ENCODE measurements at regions not wholly inside any gene's neighbourhood (a gene's known extent, or its start where the extent isn't known, plus 50 kb on each side); places are given as distances from the start of the nearest gene placed in this dataset.
"Not testable (repeated sequence)": the region's sequence is repeated elsewhere in the genome, so short reads cannot be mapped to it uniquely, and the experiment has no call there.

DNA sequence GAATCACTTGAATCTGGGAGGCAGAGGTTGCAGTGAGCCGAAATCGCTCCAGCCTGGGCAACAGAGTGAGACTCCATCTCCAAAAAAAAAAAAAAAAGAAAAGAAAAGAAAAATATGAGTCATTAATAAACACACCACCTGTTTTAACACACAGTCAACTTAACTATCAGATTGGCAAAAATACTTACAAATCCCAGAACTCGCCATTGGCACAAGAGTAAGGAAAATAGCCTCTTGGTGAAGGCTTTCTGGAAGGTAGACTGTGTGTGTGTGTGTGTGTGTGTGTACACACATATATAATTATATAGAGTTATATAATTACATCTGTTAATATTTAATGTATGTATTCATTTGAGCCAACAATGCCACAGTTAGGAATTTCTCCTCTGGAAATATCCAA is 63.7 kb upstream of the UXS1 start:
- Mint-ChIP-seq H3K36me3 (ENCODE audit: low read depth, unreplicated experiment) (no peaks in the 10 kb centered on the region), H3K9me3 (ENCODE audit: unreplicated experiment) (no peaks in the 10 kb centered on the region), H3K27me3 (ENCODE audit: unreplicated experiment) (peaks cover 6% of the 10 kb centered on the region), H3K27ac (ENCODE audit: unreplicated experiment) (no peak overlapping the region), H3K4me3 (ENCODE audit: unreplicated experiment) (no peak overlapping the region), H3K4me1 (ENCODE audit: unreplicated experiment) (no peaks in the 10 kb centered on the region)
- no peak for DNase-seq (ENCODE audit: low spot score)
- TF ChIP-seq, protein P1, sequence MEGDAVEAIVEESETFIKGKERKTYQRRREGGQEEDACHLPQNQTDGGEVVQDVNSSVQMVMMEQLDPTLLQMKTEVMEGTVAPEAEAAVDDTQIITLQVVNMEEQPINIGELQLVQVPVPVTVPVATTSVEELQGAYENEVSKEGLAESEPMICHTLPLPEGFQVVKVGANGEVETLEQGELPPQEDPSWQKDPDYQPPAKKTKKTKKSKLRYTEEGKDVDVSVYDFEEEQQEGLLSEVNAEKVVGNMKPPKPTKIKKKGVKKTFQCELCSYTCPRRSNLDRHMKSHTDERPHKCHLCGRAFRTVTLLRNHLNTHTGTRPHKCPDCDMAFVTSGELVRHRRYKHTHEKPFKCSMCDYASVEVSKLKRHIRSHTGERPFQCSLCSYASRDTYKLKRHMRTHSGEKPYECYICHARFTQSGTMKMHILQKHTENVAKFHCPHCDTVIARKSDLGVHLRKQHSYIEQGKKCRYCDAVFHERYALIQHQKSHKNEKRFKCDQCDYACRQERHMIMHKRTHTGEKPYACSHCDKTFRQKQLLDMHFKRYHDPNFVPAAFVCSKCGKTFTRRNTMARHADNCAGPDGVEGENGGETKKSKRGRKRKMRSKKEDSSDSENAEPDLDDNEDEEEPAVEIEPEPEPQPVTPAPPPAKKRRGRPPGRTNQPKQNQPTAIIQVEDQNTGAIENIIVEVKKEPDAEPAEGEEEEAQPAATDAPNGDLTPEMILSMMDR (IDR thresholded peaks at IDR 0.05; ENCODE audit: unreplicated experiment): no peak

DNA sequence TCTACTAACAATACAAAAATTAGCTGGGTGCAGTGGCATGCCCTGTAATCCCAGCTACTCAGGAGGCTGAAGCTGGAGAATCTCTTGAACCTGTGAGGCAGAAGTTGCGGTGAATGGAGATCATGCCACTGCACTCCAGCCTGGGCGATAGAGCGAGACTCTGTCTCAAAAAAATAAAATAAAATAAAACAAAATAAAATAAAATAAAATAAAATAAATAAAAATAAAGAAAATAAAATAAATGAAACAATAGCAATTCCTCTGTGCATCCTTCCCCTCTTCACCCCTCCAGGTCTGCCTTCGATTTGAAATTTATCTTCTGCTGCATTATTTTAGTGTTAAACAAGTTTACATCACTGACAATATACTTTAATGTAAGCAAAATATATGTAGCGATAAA is 63.0 kb upstream of the UXS1 start:
- Mint-ChIP-seq H3K27me3 (ENCODE audit: unreplicated experiment) (peaks cover 6% of the 10 kb centered on the region), H3K4me1 (ENCODE audit: unreplicated experiment) (no peaks in the 10 kb centered on the region), H3K4me3 (ENCODE audit: unreplicated experiment) (no peak overlapping the region), H3K36me3 (ENCODE audit: low read depth, unreplicated experiment) (no peaks in the 10 kb centered on the region), H3K27ac (ENCODE audit: unreplicated experiment) (no peak overlapping the region), H3K9me3 (ENCODE audit: unreplicated experiment) (no peaks in the 10 kb centered on the region)
- TF ChIP-seq, protein P1 (IDR thresholded peaks at IDR 0.05; ENCODE audit: unreplicated experiment): no peak
- no peak for DNase-seq (ENCODE audit: low spot score)

DNA sequence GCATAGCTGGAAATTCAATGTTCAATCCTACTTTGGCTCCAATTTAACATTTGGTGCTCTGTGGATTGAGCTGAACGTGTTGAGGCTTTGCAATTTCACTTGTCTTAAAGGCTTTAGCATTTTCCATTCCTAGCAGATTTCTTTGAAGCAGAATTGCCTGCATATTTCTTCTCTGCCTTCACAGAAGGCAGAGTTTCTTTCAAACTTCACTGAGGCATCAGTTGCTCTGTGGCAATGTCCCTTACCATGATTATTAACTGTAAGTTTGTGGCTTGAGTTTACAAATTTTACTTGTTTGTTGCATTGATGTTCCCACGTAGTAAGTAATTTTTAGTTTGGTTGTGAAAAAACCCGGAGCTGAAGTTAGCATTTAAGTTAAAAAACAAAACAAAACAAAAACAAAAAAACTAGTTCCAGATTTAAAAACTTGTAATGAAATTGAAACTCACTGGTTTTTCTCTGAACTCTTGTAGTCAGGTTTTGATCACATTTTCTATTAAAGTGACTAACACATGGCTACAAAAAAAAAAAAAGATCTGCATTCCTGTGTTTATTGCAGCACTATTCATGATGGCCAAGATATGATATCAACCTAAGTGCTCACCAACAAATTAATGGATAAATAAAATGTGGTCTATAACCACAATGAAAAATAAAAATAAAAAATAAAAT is 55.2 kb upstream of the UXS1 start:
- H3K9me3 Mint-ChIP-seq (ENCODE audit: unreplicated experiment); H3K4me1 Mint-ChIP-seq (ENCODE audit: unreplicated experiment); DNase-seq (ENCODE audit: low spot score); H3K27ac Mint-ChIP-seq (ENCODE audit: unreplicated experiment); H3K36me3 Mint-ChIP-seq (ENCODE audit: low read depth, unreplicated experiment); H3K27me3 Mint-ChIP-seq (ENCODE audit: unreplicated experiment); H3K4me3 Mint-ChIP-seq (ENCODE audit: unreplicated experiment): not testable (repeated sequence)

DNA sequence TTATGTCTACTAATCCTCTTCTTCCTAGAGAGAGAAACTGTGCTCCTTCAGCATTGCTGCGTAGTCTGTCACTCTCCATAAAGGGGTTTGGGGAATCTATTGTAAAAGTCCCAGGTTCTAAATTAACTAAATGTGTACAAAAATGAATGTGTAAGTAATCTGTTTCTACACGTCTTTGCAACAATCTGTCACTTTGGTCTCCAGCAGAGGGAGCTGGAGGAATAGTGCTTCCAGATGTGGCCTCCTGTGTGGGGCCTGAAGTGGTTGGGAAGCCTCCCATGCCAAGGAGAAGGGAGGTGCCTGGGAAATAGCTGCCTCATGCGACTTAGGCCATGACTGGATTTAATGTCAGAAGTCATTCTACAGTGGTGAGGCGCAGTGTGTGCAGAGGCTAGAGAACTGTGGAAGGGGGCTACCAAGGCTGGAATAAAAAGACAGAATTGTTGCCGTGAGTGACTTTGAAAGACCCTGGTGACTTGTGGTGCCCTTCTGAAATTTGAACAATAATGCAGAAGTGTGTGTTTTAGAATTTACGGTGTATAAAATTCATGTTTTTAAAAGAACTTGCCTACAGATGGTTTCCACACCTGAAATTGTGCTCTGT is 54.5 kb upstream of the UXS1 start:
- not testable (repeated sequence) for H3K4me1 Mint-ChIP-seq (ENCODE audit: unreplicated experiment)

More for the DNA sequence above, 54.5 kb upstream of the UXS1 start:
- not testable (repeated sequence) for H3K36me3 Mint-ChIP-seq (ENCODE audit: low read depth, unreplicated experiment); H3K4me3 Mint-ChIP-seq (ENCODE audit: unreplicated experiment); H3K9me3 Mint-ChIP-seq (ENCODE audit: unreplicated experiment); H3K27me3 Mint-ChIP-seq (ENCODE audit: unreplicated experiment); H3K27ac Mint-ChIP-seq (ENCODE audit: unreplicated experiment)
- peak; percentile 17 for DNase-seq (ENCODE audit: low spot score)

Measured in endothelial cell (in vitro differentiated cells).